ENCODE measurements at regions not wholly inside any gene's neighbourhood (a gene's known extent, or its start where the extent isn't known, plus 50 kb on each side); places are given as distances from the start of the nearest gene placed in this dataset.

- TF ChIP-seq CTCF (IDR thresholded peaks at IDR 0.05; ENCODE audit: low read depth, low read length) = no peak
- TF ChIP-seq EZH2phosphoT487 (IDR thresholded peaks at IDR 0.05; ENCODE audit: low read depth) = no peak
These were observed 413.1 kb upstream of the VSTM2A start for GRCh38 chr7:54129035-54129434.

All from OCI-LY3 (cell line).